Naive thymus-derived CD4-positive, alpha-beta T cell (primary cell): ENCODE measurements at regions not wholly inside any gene's neighbourhood (a gene's known extent, or its start where the extent isn't known, plus 50 kb on each side); places are given as distances from the start of the nearest gene placed in this dataset.
"Not testable (repeated sequence)": the region's sequence is repeated elsewhere in the genome, so short reads cannot be mapped to it uniquely, and the experiment has no call there.

Source experiments
- ATAC-seq: fragments of 150-1000 bp; cut with Tn5 transposase; 2 replicates; pipeline ENCODE4 v1.10.0; 2021; ENCODE audit warnings: mild to moderate bottlenecking, moderate library complexity
- CTCF ChIA-PET: fragments of 350-600 bp; sonication (Branson Sonifier 250); formaldehyde crosslinking; loops from one replicate; lab custom pipeline; 2021; ENCODE audit warnings: antibody characterized with exemption; lab: Charles Lee
- POLR2A ChIA-PET: fragments of 350-600 bp; sonication (Branson Sonifier 250); formaldehyde crosslinking; loops from one replicate; lab custom pipeline; 2021; ENCODE audit warnings: antibody characterized with exemption, inconsistent platforms; lab: Charles Lee
- DNase-seq, 9 donors: peaks; one replicate each; pipeline versions ENCODE4 v3.0.0 to v3.0.0-alpha.2; 2020 to 2022; ENCODE audit warnings: mixed read lengths in 1 of 9
- H3K27ac ChIP-seq: one replicate; pipeline ENCODE4 v1.7.0; 2013; ENCODE audit warnings: mild to moderate bottlenecking, low read depth, low read length, moderate library complexity
- H3K27me3 ChIP-seq, 2 donors: one replicate each; pipeline ENCODE4 v1.7.0; 2013; ENCODE audit warnings: low read length in 2 of 2, mild to moderate bottlenecking in 2 of 2, moderate library complexity in 2 of 2; ENCODE audit not compliant: control insufficient read depth in 2 of 2, insufficient read depth in 2 of 2
- H3K36me3 ChIP-seq, 3 experiments: 1 replicate in 2 of 3; 2 replicates in 1 of 3; pipeline ENCODE4 v1.7.0; 2013; ENCODE audit warnings: low read length in 3 of 3, mild to moderate bottlenecking in 3 of 3, moderate library complexity in 1 of 3; ENCODE audit not compliant: insufficient read depth in 3 of 3, control insufficient read depth in 2 of 3
- H3K4me1 ChIP-seq, 2 donors: one replicate each; pipeline ENCODE4 v1.7.0; 2013; ENCODE audit warnings: low read length in 2 of 2, mild to moderate bottlenecking in 2 of 2, moderate library complexity in 1 of 2; ENCODE audit not compliant: control insufficient read depth in 2 of 2, insufficient read depth in 2 of 2
- H3K4me3 ChIP-seq: 2 replicates; pipeline ENCODE4 v1.7.0; 2013; ENCODE audit warnings: mild to moderate bottlenecking, low read length
- H3K9me3 ChIP-seq, 3 experiments: 1 replicate in 2 of 3; 2 replicates in 1 of 3; pipeline ENCODE4 v1.7.0; 2013; ENCODE audit warnings: low read length in 3 of 3; ENCODE audit not compliant: control insufficient read depth in 2 of 3
- H3K27ac Mint-ChIP-seq, 9 donors: one replicate each; pipeline ENCODE4 v1.8.0; 2020 to 2022; ENCODE audit warnings: mixed read lengths in 9 of 9, mild to moderate bottlenecking in 8 of 9, moderate library complexity in 5 of 9, inconsistent platforms in 2 of 9
- H3K27me3 Mint-ChIP-seq, 5 donors: one replicate each; pipeline ENCODE4 v1.8.0; 2021 to 2022; ENCODE audit warnings: mixed read lengths in 5 of 5, mild to moderate bottlenecking in 1 of 5
- H3K36me3 Mint-ChIP-seq, 5 donors: one replicate each; pipeline ENCODE4 v1.8.0; 2020 to 2022; ENCODE audit warnings: mixed read lengths in 5 of 5, mild to moderate bottlenecking in 3 of 5, inconsistent platforms in 1 of 5
- H3K4me1 Mint-ChIP-seq, 7 donors: one replicate each; pipeline ENCODE4 v1.8.0; 2020 to 2022; ENCODE audit warnings: mixed read lengths in 7 of 7, mild to moderate bottlenecking in 3 of 7, inconsistent platforms in 1 of 7
- H3K4me3 Mint-ChIP-seq, 10 donors: one replicate each; pipeline ENCODE4 v1.8.0; 2020 to 2022; ENCODE audit warnings: mild to moderate bottlenecking in 10 of 10, mixed read lengths in 10 of 10, moderate library complexity in 6 of 10, inconsistent platforms in 2 of 10
- H3K9me3 Mint-ChIP-seq, 11 donors: one replicate each; pipeline ENCODE4 v1.8.0; 2020 to 2022; ENCODE audit warnings: mixed read lengths in 11 of 11, mild to moderate bottlenecking in 4 of 11, inconsistent platforms in 1 of 11, moderate library complexity in 1 of 11
- intact Hi-C, 2 donors: fragments of 100-400 bp; cut with micrococcal nuclease; formaldehyde crosslinking; loops; one replicate each; pipeline ENCODE4 v1.15.1; 2023

- Mint-ChIP-seq H3K4me3 (no peak overlapping the region), H3K27me3 (no peaks in the 10 kb centered on the region), H3K9me3 (peaks cover 0 to 10% (median 3%) of the 10 kb centered on the region in 11 donors), H3K36me3 (no peaks in the 10 kb centered on the region), H3K27ac (no peak overlapping the region), H3K4me1 (no peaks in the 10 kb centered on the region)
- Histone ChIP-seq H3K4me1 (no peaks in the 10 kb centered on the region), H3K27me3 (no peaks in the 10 kb centered on the region), H3K9me3 (no peaks in the 10 kb centered on the region), H3K27ac (no peak overlapping the region), H3K36me3 (no peaks in the 10 kb centered on the region), H3K4me3 (no peak overlapping the region)
- intact Hi-C loops = no loop called here
- no peak for DNase-seq
- no peak for ATAC-seq
- ChIA-PET CTCF (no interaction called here), POLR2A (no interaction called here)
Observed at GRCh38 chr3:169007145-169007544, 656.4 kb downstream of the MECOM start.

- H3K4me1 ChIP-seq, H3K36me3 Mint-ChIP-seq, H3K27me3 Mint-ChIP-seq, H3K27ac Mint-ChIP-seq, intact Hi-C loops, H3K27ac ChIP-seq, DNase-seq, H3K27me3 ChIP-seq, H3K4me3 ChIP-seq, H3K4me3 Mint-ChIP-seq, POLR2A ChIA-PET, H3K4me1 Mint-ChIP-seq, H3K9me3 ChIP-seq, CTCF ChIA-PET, ATAC-seq, H3K36me3 ChIP-seq: not testable (repeated sequence)
- H3K9me3 Mint-ChIP-seq = peaks cover 0 to 10% (median 3%) of the 10 kb centered on the region in 11 donors
Observed at GRCh38 chr3:169006398-169006797, 657.1 kb downstream of the MECOM start.

- Mint-ChIP-seq H3K4me3 (no peak overlapping the region), H3K4me1 (no peaks in the 10 kb centered on the region), H3K9me3 (peaks cover 0 to 9% (median 3%) of the 10 kb centered on the region in 11 donors), H3K27ac (no peak overlapping the region), H3K27me3 (no peaks in the 10 kb centered on the region), H3K36me3 (no peaks in the 10 kb centered on the region)
- POLR2A ChIA-PET = no interaction called here
- H3K36me3 ChIP-seq = no peaks in the 10 kb centered on the region
- no peak overlapping the region for H3K4me3 ChIP-seq
- CTCF ChIA-PET = no interaction called here
- intact Hi-C loops = no loop called here
- ATAC-seq = no peak
- H3K27me3 ChIP-seq = no peaks in the 10 kb centered on the region
- no peak overlapping the region for H3K27ac ChIP-seq
- H3K4me1 ChIP-seq = no peaks in the 10 kb centered on the region
- H3K9me3 ChIP-seq = no peaks in the 10 kb centered on the region
- no peak for DNase-seq
Observed at GRCh38 chr3:169002689-169003088, 660.8 kb downstream of the MECOM start.

GRCh38 chr3:168998792-168999191 lies 664.7 kb downstream of the MECOM start:
- ATAC-seq = no peak
- no peaks in the 10 kb centered on the region for H3K36me3 ChIP-seq
- H3K9me3 ChIP-seq = no peaks in the 10 kb centered on the region
- no peak overlapping the region for H3K4me3 ChIP-seq
- no peak for DNase-seq
- POLR2A ChIA-PET = no interaction called here
- H3K4me1 ChIP-seq = no peaks in the 10 kb centered on the region
- no peaks in the 10 kb centered on the region for H3K27me3 ChIP-seq
- Mint-ChIP-seq H3K27me3 (no peaks in the 10 kb centered on the region), H3K27ac (no peak overlapping the region), H3K4me1 (no peaks in the 10 kb centered on the region), H3K9me3 (peaks cover 0 to 3% (median 0%) of the 10 kb centered on the region in 11 donors), H3K4me3 (no peak overlapping the region), H3K36me3 (no peaks in the 10 kb centered on the region)
- intact Hi-C loops = no loop called here
- CTCF ChIA-PET = no interaction called here
- H3K27ac ChIP-seq = no peak overlapping the region

GRCh38 chr3:168997488-168997887 lies 666.0 kb downstream of the MECOM start:
- H3K27ac Mint-ChIP-seq = no peak overlapping the region
- H3K4me1 Mint-ChIP-seq = no peaks in the 10 kb centered on the region
- Histone ChIP-seq H3K36me3 (no peaks in the 10 kb centered on the region), H3K4me1 (no peaks in the 10 kb centered on the region), H3K4me3 (no peak overlapping the region), H3K27ac (no peak overlapping the region), H3K9me3 (no peaks in the 10 kb centered on the region), H3K27me3 (no peaks in the 10 kb centered on the region)
- no peak overlapping the region for H3K4me3 Mint-ChIP-seq
- peaks cover 0 to 3% (median 0%) of the 10 kb centered on the region in 11 donors for H3K9me3 Mint-ChIP-seq
- H3K27me3 Mint-ChIP-seq = no peaks in the 10 kb centered on the region
- ATAC-seq (no peak), DNase-seq (no peak)
- intact Hi-C loops = no loop called here
- ChIA-PET POLR2A (no interaction called here), CTCF (no interaction called here)
- H3K36me3 Mint-ChIP-seq = no peaks in the 10 kb centered on the region

- intact Hi-C loops = no loop called here
- no peak overlapping the region for H3K4me3 Mint-ChIP-seq
- ChIA-PET CTCF (no interaction called here), POLR2A (no interaction called here)
- H3K4me1 Mint-ChIP-seq = no peaks in the 10 kb centered on the region
- no peaks in the 10 kb centered on the region for H3K27me3 ChIP-seq
- no peak for ATAC-seq
- no peak overlapping the region for H3K27ac Mint-ChIP-seq
- H3K4me3 ChIP-seq = no peak overlapping the region
- H3K36me3 Mint-ChIP-seq = no peaks in the 10 kb centered on the region
- no peaks in the 10 kb centered on the region for H3K36me3 ChIP-seq
- H3K27ac ChIP-seq = no peak overlapping the region
- no peaks in the 10 kb centered on the region for H3K9me3 ChIP-seq
- DNase-seq = no peak
- H3K9me3 Mint-ChIP-seq = peaks cover 0 to 3% (median 0%) of the 10 kb centered on the region in 11 donors
- H3K27me3 Mint-ChIP-seq = no peaks in the 10 kb centered on the region
- H3K4me1 ChIP-seq = no peaks in the 10 kb centered on the region
Observed at GRCh38 chr3:168996622-168997021, 666.9 kb downstream of the MECOM start.

- intact Hi-C loops = no loop called here
- CTCF ChIA-PET = no interaction called here
- Mint-ChIP-seq H3K4me1 (no peaks in the 10 kb centered on the region), H3K4me3 (no peak overlapping the region), H3K9me3 (peaks cover 0 to 3% (median 0%) of the 10 kb centered on the region in 11 donors), H3K27me3 (no peaks in the 10 kb centered on the region), H3K27ac (no peak overlapping the region), H3K36me3 (no peaks in the 10 kb centered on the region)
- H3K9me3 ChIP-seq = no peaks in the 10 kb centered on the region
- ATAC-seq (no peak), DNase-seq (no peak)
- H3K27me3 ChIP-seq = no peaks in the 10 kb centered on the region
- no peaks in the 10 kb centered on the region for H3K36me3 ChIP-seq
- H3K27ac ChIP-seq = no peak overlapping the region
- POLR2A ChIA-PET = no interaction called here
- no peaks in the 10 kb centered on the region for H3K4me1 ChIP-seq
- H3K4me3 ChIP-seq = no peak overlapping the region
Observed at GRCh38 chr3:168995129-168995528, 668.4 kb downstream of the MECOM start.
